Parathyroid adenoma (tissue), 2 donors: ENCODE measurements at regions not wholly inside any gene's neighbourhood (a gene's known extent, or its start where the extent isn't known, plus 50 kb on each side); places are given as distances from the start of the nearest gene placed in this dataset.

Experiments used
- H2AFZ ChIP-seq: fragments of 300-600 bp; sonication (generic); one replicate; pipeline ENCODE4 v1.7.0; 2017; ENCODE audit warnings: antibody characterized with exemption, mild to moderate bottlenecking
- H3K27ac ChIP-seq: fragments of 300-600 bp; sonication (generic); one replicate; pipeline ENCODE4 v1.7.0; 2017
- H3K27me3 ChIP-seq: fragments of 300-600 bp; sonication (generic); one replicate; pipeline ENCODE4 v1.7.0; 2017; ENCODE audit warnings: low read length; ENCODE audit not compliant: control insufficient read depth, insufficient read depth
- H3K36me3 ChIP-seq: fragments of 300-600 bp; sonication (generic); one replicate; pipeline ENCODE4 v1.7.0; 2017; ENCODE audit warnings: low read length; ENCODE audit not compliant: control insufficient read depth, insufficient read depth
- H3K4me1 ChIP-seq: fragments of 300-600 bp; sonication (generic); one replicate; pipeline ENCODE4 v1.7.0; 2017; ENCODE audit warnings: control low read depth
- H3K4me2 ChIP-seq: fragments of 300-600 bp; sonication (generic); one replicate; pipeline ENCODE4 v1.7.0; 2017; ENCODE audit warnings: low read length
- H3K4me3 ChIP-seq: fragments of 300-600 bp; sonication (generic); one replicate; pipeline ENCODE4 v1.7.0; 2017; ENCODE audit warnings: low read depth, low read length
- H3K79me2 ChIP-seq: fragments of 300-600 bp; sonication (generic); one replicate; pipeline ENCODE4 v1.7.0; 2017; ENCODE audit warnings: control low read depth
- H3K9ac ChIP-seq: fragments of 300-600 bp; sonication (generic); one replicate; pipeline ENCODE4 v1.7.0; 2017; ENCODE audit warnings: mild to moderate bottlenecking
- H3K9me3 ChIP-seq: fragments of 300-600 bp; sonication (generic); one replicate; pipeline ENCODE4 v1.7.0; 2017; ENCODE audit warnings: low read length; ENCODE audit not compliant: control insufficient read depth
- CTCF ChIP-seq: fragments of 300-600 bp; sonication (generic); IDR thresholded peaks from one replicate; pipeline ENCODE4 v1.7.0; 2017; ENCODE audit warnings: antibody characterized with exemption, mild to moderate bottlenecking
- donor health status: primary hyperparathyroidism.

- Histone ChIP-seq H3K9me3 (no peaks in the 10 kb centered on the region), H3K27ac (no peak overlapping the region), H3K27me3 (no peaks in the 10 kb centered on the region), H3K4me2 (no peak overlapping the region), H3K9ac (no peak overlapping the region), H3K4me1 (no peaks in the 10 kb centered on the region), H3K36me3 (no peaks in the 10 kb centered on the region), H3K79me2 (no peaks in the 10 kb centered on the region), H3K4me3 (no peak overlapping the region), H2AFZ (no peak overlapping the region)
- TF ChIP-seq CTCF = no peak
Observed at GRCh38 chr12:5371631-5372030, 60.3 kb upstream of the NTF3 start.

GRCh38 chr12:5374713-5375112 is 57.2 kb upstream of the NTF3 start:
- no peaks in the 10 kb centered on the region for H3K9me3 ChIP-seq

GRCh38 chr12:5375547-5376295 is 56.2 kb upstream of the NTF3 start:
- Histone ChIP-seq H3K9me3 (no peaks in the 10 kb centered on the region), H3K36me3 (no peaks in the 10 kb centered on the region), H2AFZ (no peak overlapping the region), H3K27ac (no peak overlapping the region), H3K27me3 (no peaks in the 10 kb centered on the region), H3K4me2 (no peak overlapping the region), H3K4me1 (no peaks in the 10 kb centered on the region), H3K9ac (no peak overlapping the region), H3K79me2 (no peaks in the 10 kb centered on the region), H3K4me3 (no peak overlapping the region)
- no peak for TF ChIP-seq CTCF

More at GRCh38 chr12:5374713-5375112, 57.2 kb upstream of the NTF3 start:
- H3K27ac ChIP-seq = no peak overlapping the region
- no peaks in the 10 kb centered on the region for H3K79me2 ChIP-seq
- no peaks in the 10 kb centered on the region for H3K27me3 ChIP-seq
- H3K4me3 ChIP-seq = no peak overlapping the region
- H3K9ac ChIP-seq = no peak overlapping the region
- H2AFZ ChIP-seq = no peak overlapping the region
- H3K4me1 ChIP-seq = no peaks in the 10 kb centered on the region
- H3K36me3 ChIP-seq = no peaks in the 10 kb centered on the region
- no peak overlapping the region for H3K4me2 ChIP-seq
- TF ChIP-seq CTCF = no peak

GRCh38 chr12:5376591-5377207 is 55.2 kb upstream of the NTF3 start:
- H3K36me3 ChIP-seq = no peaks in the 10 kb centered on the region
- H3K9me3 ChIP-seq = no peaks in the 10 kb centered on the region
- TF ChIP-seq CTCF = no peak
- H3K4me3 ChIP-seq = no peak overlapping the region
- H2AFZ ChIP-seq = no peak overlapping the region
- H3K4me2 ChIP-seq = no peak overlapping the region
- H3K27ac ChIP-seq = no peak overlapping the region
- H3K4me1 ChIP-seq = no peaks in the 10 kb centered on the region
- H3K79me2 ChIP-seq = no peaks in the 10 kb centered on the region
- H3K27me3 ChIP-seq = no peaks in the 10 kb centered on the region
- no peak overlapping the region for H3K9ac ChIP-seq
